ENCODE measurements at regions not wholly inside any gene's neighbourhood (a gene's known extent, or its start where the extent isn't known, plus 50 kb on each side); places are given as distances from the start of the nearest gene placed in this dataset.
"Not testable (repeated sequence)": the region's sequence is repeated elsewhere in the genome, so short reads cannot be mapped to it uniquely, and the experiment has no call there.

GRCh38 chr7:131638641-131639430 is 82.4 kb upstream of the PODXL start:
- H3K27me3 ChIP-seq (ENCODE audit: insufficient read depth, insufficient read length): no peaks in the 10 kb centered on the region
- TF ChIP-seq YY1 (IDR thresholded peaks at IDR 0.05; ENCODE audit: insufficient read depth, insufficient read length) (no peak), SUZ12 (IDR thresholded peaks at IDR 0.05; ENCODE audit: extremely low read depth, insufficient read depth, insufficient read length) (no peak)
- H3K9ac ChIP-seq (ENCODE audit: insufficient read length, low read depth): no peak overlapping the region
- no peak for DNase-seq (ENCODE audit: low read depth, low spot score)
- H3K4me3 ChIP-seq (ENCODE audit: insufficient read length, low read depth): no peak overlapping the region
- H3K9me3 ChIP-seq (ENCODE audit: insufficient read depth, low read length): no peaks in the 10 kb centered on the region
- H3K36me3 ChIP-seq (ENCODE audit: insufficient read depth, insufficient read length, low read length): no peaks in the 10 kb centered on the region
- H3K4me1 ChIP-seq (ENCODE audit: insufficient read depth, insufficient read length): peaks cover 20% of the 10 kb centered on the region

- Histone ChIP-seq H3K27me3 (ENCODE audit: insufficient read depth, insufficient read length) (no peaks in the 10 kb centered on the region), H3K9ac (ENCODE audit: insufficient read length, low read depth) (no peak overlapping the region), H3K9me3 (ENCODE audit: insufficient read depth, low read length) (no peaks in the 10 kb centered on the region), H3K36me3 (ENCODE audit: insufficient read depth, insufficient read length, low read length) (no peaks in the 10 kb centered on the region), H3K4me1 (ENCODE audit: insufficient read depth, insufficient read length) (peaks cover 20% of the 10 kb centered on the region), H3K4me3 (ENCODE audit: insufficient read length, low read depth) (no peak overlapping the region)
- TF ChIP-seq YY1 (IDR thresholded peaks at IDR 0.05; ENCODE audit: insufficient read depth, insufficient read length) (no peak), SUZ12 (IDR thresholded peaks at IDR 0.05; ENCODE audit: extremely low read depth, insufficient read depth, insufficient read length) (no peak), ZNF274 (IDR thresholded peaks at IDR 0.05; ENCODE audit: low read depth, low read length) (no peak)
- peak; percentile 81 for DNase-seq (ENCODE audit: low read depth, low spot score)
Observed at GRCh38 chr7:131637859-131638258, 81.4 kb upstream of the PODXL start.

GRCh38 chr7:131636092-131636491 is 79.7 kb upstream of the PODXL start:
- TF ChIP-seq SUZ12 (IDR thresholded peaks at IDR 0.05; ENCODE audit: extremely low read depth, insufficient read depth, insufficient read length) (no peak), YY1 (IDR thresholded peaks at IDR 0.05; ENCODE audit: insufficient read depth, insufficient read length) (no peak), ZNF274 (IDR thresholded peaks at IDR 0.05; ENCODE audit: low read depth, low read length) (no peak)
- Histone ChIP-seq H3K27me3 (ENCODE audit: insufficient read depth, insufficient read length) (no peaks in the 10 kb centered on the region), H3K4me3 (ENCODE audit: insufficient read length, low read depth) (no peak overlapping the region), H3K9ac (ENCODE audit: insufficient read length, low read depth) (no peak overlapping the region), H3K36me3 (ENCODE audit: insufficient read depth, insufficient read length, low read length) (no peaks in the 10 kb centered on the region), H3K9me3 (ENCODE audit: insufficient read depth, low read length) (no peaks in the 10 kb centered on the region), H3K4me1 (ENCODE audit: insufficient read depth, insufficient read length) (peaks cover 20% of the 10 kb centered on the region)
- DNase-seq (ENCODE audit: low read depth, low spot score): no peak

- not testable (repeated sequence) for DNase-seq (ENCODE audit: low read depth, low spot score); H3K36me3 ChIP-seq (ENCODE audit: insufficient read depth, insufficient read length, low read length); H3K4me3 ChIP-seq (ENCODE audit: insufficient read length, low read depth); H3K9me3 ChIP-seq (ENCODE audit: insufficient read depth, low read length); H3K9ac ChIP-seq (ENCODE audit: insufficient read length, low read depth); H3K27me3 ChIP-seq (ENCODE audit: insufficient read depth, insufficient read length)
- H3K4me1 ChIP-seq (ENCODE audit: insufficient read depth, insufficient read length): peaks cover 28% of the 10 kb centered on the region
Observed at GRCh38 chr7:131634197-131634596, 77.8 kb upstream of the PODXL start.

- Histone ChIP-seq H3K36me3 (ENCODE audit: insufficient read depth, insufficient read length, low read length) (no peaks in the 10 kb centered on the region), H3K9me3 (ENCODE audit: insufficient read depth, low read length) (no peaks in the 10 kb centered on the region), H3K4me1 (ENCODE audit: insufficient read depth, insufficient read length) (peaks cover 20% of the 10 kb centered on the region), H3K9ac (ENCODE audit: insufficient read length, low read depth) (no peak overlapping the region), H3K27me3 (ENCODE audit: insufficient read depth, insufficient read length) (no peaks in the 10 kb centered on the region), H3K4me3 (ENCODE audit: insufficient read length, low read depth) (no peak overlapping the region)
- TF ChIP-seq YY1 (IDR thresholded peaks at IDR 0.05; ENCODE audit: insufficient read depth, insufficient read length) (no peak), ZNF274 (IDR thresholded peaks at IDR 0.05; ENCODE audit: low read depth, low read length) (no peak), SUZ12 (IDR thresholded peaks at IDR 0.05; ENCODE audit: extremely low read depth, insufficient read depth, insufficient read length) (no peak)
- DNase-seq (ENCODE audit: low read depth, low spot score): no peak
Observed at GRCh38 chr7:131633342-131633843, 77.0 kb upstream of the PODXL start.

GRCh38 chr7:131630427-131630826 is 74.0 kb upstream of the PODXL start:
- H3K9me3 ChIP-seq (ENCODE audit: insufficient read depth, low read length): no peaks in the 10 kb centered on the region
- H3K4me3 ChIP-seq (ENCODE audit: insufficient read length, low read depth): no peak overlapping the region
- H3K36me3 ChIP-seq (ENCODE audit: insufficient read depth, insufficient read length, low read length): no peaks in the 10 kb centered on the region
- DNase-seq (ENCODE audit: low read depth, low spot score): no peak
- TF ChIP-seq YY1 (IDR thresholded peaks at IDR 0.05; ENCODE audit: insufficient read depth, insufficient read length): no peak
- no peak for TF ChIP-seq ZNF274 (IDR thresholded peaks at IDR 0.05; ENCODE audit: low read depth, low read length)
- no peak for TF ChIP-seq SUZ12 (IDR thresholded peaks at IDR 0.05; ENCODE audit: extremely low read depth, insufficient read depth, insufficient read length)
- H3K4me1 ChIP-seq (ENCODE audit: insufficient read depth, insufficient read length): peaks cover 13% of the 10 kb centered on the region
- H3K27me3 ChIP-seq (ENCODE audit: insufficient read depth, insufficient read length): no peaks in the 10 kb centered on the region
- no peak overlapping the region for H3K9ac ChIP-seq (ENCODE audit: insufficient read length, low read depth)

GRCh38 chr7:131629217-131629882 is 72.9 kb upstream of the PODXL start:
- no peaks in the 10 kb centered on the region for H3K9me3 ChIP-seq (ENCODE audit: insufficient read depth, low read length)
- H3K36me3 ChIP-seq (ENCODE audit: insufficient read depth, insufficient read length, low read length): no peaks in the 10 kb centered on the region
- peak overlapping the region; percentile 62 for H3K9ac ChIP-seq (ENCODE audit: insufficient read length, low read depth)
- no peaks in the 10 kb centered on the region for H3K27me3 ChIP-seq (ENCODE audit: insufficient read depth, insufficient read length)
- TF ChIP-seq YY1 (IDR thresholded peaks at IDR 0.05; ENCODE audit: insufficient read depth, insufficient read length): no peak
- no peak for TF ChIP-seq SUZ12 (IDR thresholded peaks at IDR 0.05; ENCODE audit: extremely low read depth, insufficient read depth, insufficient read length)
- TF ChIP-seq ZNF274 (IDR thresholded peaks at IDR 0.05; ENCODE audit: low read depth, low read length): no peak
- H3K4me3 ChIP-seq (ENCODE audit: insufficient read length, low read depth): no peak overlapping the region
- H3K4me1 ChIP-seq (ENCODE audit: insufficient read depth, insufficient read length): peaks cover 16% of the 10 kb centered on the region
- DNase-seq (ENCODE audit: low read depth, low spot score): no peak

Measured in NT2/D1 (cell line).